PC-9 (cell line): ENCODE measurements at regions not wholly inside any gene's neighbourhood (a gene's known extent, or its start where the extent isn't known, plus 50 kb on each side); places are given as distances from the start of the nearest gene placed in this dataset.

Experiments
- BruUV-seq: library from RNA; stranded (reverse); fragments of 400-500 nt; replicated peaks from 2 replicates; lab custom pipeline; 2021; lab: Mats Ljungman, UMichigan
- CTCF ChIA-PET: fragments of 300-600 bp; sonication (Branson Sonifier 250); formaldehyde crosslinking; loops from one replicate; lab custom pipeline; 2022; ENCODE audit warnings: antibody characterized with exemption; lab: Charles Lee
- POLR2A ChIA-PET: fragments of 300-600 bp; sonication (Branson Sonifier 250); formaldehyde crosslinking; loops from one replicate; lab custom pipeline; 2022; ENCODE audit warnings: antibody characterized with exemption; ENCODE audit not compliant: unreplicated experiment; lab: Charles Lee
- DNase-seq, 2 experiments: peaks; one replicate each; pipeline versions ENCODE4 v3.0.0 to v3.0.0-alpha.2; 2015 to 2022; ENCODE audit warnings: mixed read lengths in 1 of 2
- H2AFZ ChIP-seq: fragments of 200-600 bp; sonication (generic); 2 replicates; pipeline ENCODE4 v1.8.1; 2017; ENCODE audit warnings: antibody characterized with exemption
- H3F3A ChIP-seq: fragments of 200-600 bp; sonication (generic); 2 replicates; pipeline ENCODE4 v1.8.1; 2017; ENCODE audit warnings: antibody characterized with exemption, mild to moderate bottlenecking, low read depth; ENCODE audit not compliant: insufficient read depth
- H3K27ac ChIP-seq: fragments of 200-600 bp; sonication (generic); 2 replicates; pipeline ENCODE4 v1.6.1; 2016; ENCODE audit warnings: mixed run types
- H3K27me3 ChIP-seq: fragments of 200-600 bp; sonication (generic); 2 replicates; pipeline ENCODE4 v1.6.1; 2016; ENCODE audit warnings: low read depth, mixed run types; ENCODE audit not compliant: insufficient read depth
- H3K36me3 ChIP-seq: fragments of 200-600 bp; sonication (generic); 2 replicates; pipeline ENCODE4 v1.6.1; 2016; ENCODE audit warnings: low read depth, mixed run types
- H3K4me1 ChIP-seq: fragments of 200-600 bp; sonication (generic); replicated peaks from 2 replicates; pipeline ENCODE4 v1.6.1; 2016; ENCODE audit warnings: mixed run types; ENCODE audit not compliant: insufficient read depth
- H3K4me2 ChIP-seq: fragments of 200-600 bp; sonication (generic); 2 replicates; pipeline ENCODE4 v1.6.1; 2017; ENCODE audit warnings: mixed run types
- H3K4me3 ChIP-seq: fragments of 200-600 bp; sonication (generic); 2 replicates; pipeline ENCODE4 v1.6.1; 2016; ENCODE audit warnings: mixed run types
- H3K79me2 ChIP-seq: fragments of 200-600 bp; sonication (generic); 2 replicates; pipeline ENCODE4 v1.6.1; 2017; ENCODE audit warnings: low read depth, mixed run types
- H3K9me2 ChIP-seq: fragments of 200-600 bp; sonication (generic); 2 replicates; pipeline ENCODE4 v1.8.1; 2017; ENCODE audit warnings: mild to moderate bottlenecking; ENCODE audit not compliant: insufficient read depth
- H3K9me3 ChIP-seq: fragments of 200-600 bp; sonication (generic); 2 replicates; pipeline ENCODE4 v1.8.1; 2016; ENCODE audit warnings: low read depth; ENCODE audit not compliant: insufficient read depth
- H4K20me1 ChIP-seq: fragments of 200-600 bp; sonication (generic); 2 replicates; pipeline ENCODE4 v1.8.1; 2017; ENCODE audit not compliant: insufficient read depth
- EZH2 ChIP-seq: fragments of 200-600 bp; sonication (generic); IDR thresholded peaks from 2 replicates; pipeline ENCODE4 v1.8.0; 2017; ENCODE audit warnings: antibody characterized with exemption, low read depth
- intact Hi-C: fragments of 100-400 bp; cut with micrococcal nuclease; formaldehyde crosslinking; loops from one replicate; pipeline ENCODE4 v1.10.0; 2022; ENCODE audit not compliant: unreplicated experiment
- TF ChIP-seq, protein P1 (sequence below): fragments of 200-600 bp; sonication (generic); conservative IDR thresholded peaks from 2 replicates; pipeline ENCODE4 v1.6.1; 2017; ENCODE audit warnings: mixed run types, antibody characterized with exemption, mild to moderate bottlenecking, moderate library complexity

GRCh38 chr13:23993680-23993985, 96.3 kb upstream of the C1QTNF9B start:
- Histone ChIP-seq H3K36me3 (no peaks in the 10 kb centered on the region), H3K4me2 (no peak overlapping the region), H3F3A (no peaks in the 10 kb centered on the region), H4K20me1 (no peaks in the 10 kb centered on the region), H2AFZ (no peak overlapping the region), H3K4me1 (no peaks in the 10 kb centered on the region), H3K9me2 (no peaks in the 10 kb centered on the region), H3K9me3 (no peaks in the 10 kb centered on the region), H3K27ac (no peak overlapping the region), H3K4me3 (no peak overlapping the region), H3K79me2 (no peaks in the 10 kb centered on the region), H3K27me3 (peaks cover 32% of the 10 kb centered on the region)
- intact Hi-C loops, result no loop called here
- no peak for TF ChIP-seq EZH2
- TF ChIP-seq, protein P1, sequence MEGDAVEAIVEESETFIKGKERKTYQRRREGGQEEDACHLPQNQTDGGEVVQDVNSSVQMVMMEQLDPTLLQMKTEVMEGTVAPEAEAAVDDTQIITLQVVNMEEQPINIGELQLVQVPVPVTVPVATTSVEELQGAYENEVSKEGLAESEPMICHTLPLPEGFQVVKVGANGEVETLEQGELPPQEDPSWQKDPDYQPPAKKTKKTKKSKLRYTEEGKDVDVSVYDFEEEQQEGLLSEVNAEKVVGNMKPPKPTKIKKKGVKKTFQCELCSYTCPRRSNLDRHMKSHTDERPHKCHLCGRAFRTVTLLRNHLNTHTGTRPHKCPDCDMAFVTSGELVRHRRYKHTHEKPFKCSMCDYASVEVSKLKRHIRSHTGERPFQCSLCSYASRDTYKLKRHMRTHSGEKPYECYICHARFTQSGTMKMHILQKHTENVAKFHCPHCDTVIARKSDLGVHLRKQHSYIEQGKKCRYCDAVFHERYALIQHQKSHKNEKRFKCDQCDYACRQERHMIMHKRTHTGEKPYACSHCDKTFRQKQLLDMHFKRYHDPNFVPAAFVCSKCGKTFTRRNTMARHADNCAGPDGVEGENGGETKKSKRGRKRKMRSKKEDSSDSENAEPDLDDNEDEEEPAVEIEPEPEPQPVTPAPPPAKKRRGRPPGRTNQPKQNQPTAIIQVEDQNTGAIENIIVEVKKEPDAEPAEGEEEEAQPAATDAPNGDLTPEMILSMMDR, result no peak
- POLR2A ChIA-PET, result no interaction called here
- DNase-seq, result no peak
- no TSS peak for BruUV-seq
- CTCF ChIA-PET, result no interaction called here

- DNase-seq, result no peak
- H2AFZ ChIP-seq, result no peak overlapping the region
- intact Hi-C loops, result no loop called here
- ChIA-PET CTCF (no interaction called here), POLR2A (no interaction called here)
- no peak overlapping the region for H3K4me2 ChIP-seq
- no peaks in the 10 kb centered on the region for H3K36me3 ChIP-seq
- H3K4me1 ChIP-seq, result no peaks in the 10 kb centered on the region
- H3K4me3 ChIP-seq, result no peak overlapping the region
- TF ChIP-seq, protein P1, result no peak
- no peaks in the 10 kb centered on the region for H4K20me1 ChIP-seq
- no peaks in the 10 kb centered on the region for H3K9me2 ChIP-seq
- no peaks in the 10 kb centered on the region for H3F3A ChIP-seq
- H3K27me3 ChIP-seq, result peaks cover 21% of the 10 kb centered on the region
- no TSS peak for BruUV-seq
- no peaks in the 10 kb centered on the region for H3K9me3 ChIP-seq
- H3K27ac ChIP-seq, result no peak overlapping the region
- no peaks in the 10 kb centered on the region for H3K79me2 ChIP-seq
These were observed 98.2 kb upstream of the C1QTNF9B start for GRCh38 chr13:23995283-23996073.

GRCh38 chr13:23996456-23996855, 99.2 kb upstream of the C1QTNF9B start:
- Histone ChIP-seq H3K4me3 (no peak overlapping the region), H3K9me3 (no peaks in the 10 kb centered on the region), H3K27me3 (peaks cover 16% of the 10 kb centered on the region), H3K27ac (no peak overlapping the region), H3K79me2 (no peaks in the 10 kb centered on the region), H3F3A (no peaks in the 10 kb centered on the region), H3K9me2 (no peaks in the 10 kb centered on the region), H2AFZ (no peak overlapping the region), H3K4me2 (no peak overlapping the region), H4K20me1 (no peaks in the 10 kb centered on the region), H3K4me1 (no peaks in the 10 kb centered on the region), H3K36me3 (no peaks in the 10 kb centered on the region)
- no peak for DNase-seq
- intact Hi-C loops, result no loop called here
- ChIA-PET POLR2A (no interaction called here), CTCF (no interaction called here)
- no peak for TF ChIP-seq EZH2
- TF ChIP-seq, protein P1, result no peak
- no TSS peak for BruUV-seq
